GM13977 (cell line): ENCODE measurements at regions not wholly inside any gene's neighbourhood (a gene's known extent, or its start where the extent isn't known, plus 50 kb on each side); places are given as distances from the start of the nearest gene placed in this dataset.

Source experiments
- DNase-seq: peaks from one replicate; pipeline ENCODE4 v3.0.0; 2012; ENCODE audit warnings: low spot score
- CTCF ChIP-seq: IDR thresholded peaks from 2 replicates; pipeline ENCODE4 v1.5.1; 2012; ENCODE audit warnings: mild to moderate bottlenecking, control low read depth; ENCODE audit not compliant: insufficient read depth; ENCODE audit errors: extremely low read depth, missing control alignments
- in situ Hi-C: fragments of 300-500 bp; cut with MboI; formaldehyde crosslinking; loops from one replicate; pipeline ENCODE4 v1.12.0; 2022; ENCODE audit warnings: low sequenced_read_pairs, low pct_unique_long_range_greater_than_20kb, mixed read lengths, inconsistent platforms; ENCODE audit not compliant: unreplicated experiment

- DNase-seq = no peak
- no peak for TF ChIP-seq CTCF
- in situ Hi-C loops = no loop called here
Measured at GRCh38 chr2:164110515-164110914, 374.7 kb upstream of the FIGN start.

- no peak for DNase-seq
- in situ Hi-C loops = no loop called here
- TF ChIP-seq CTCF = no peak
Measured at GRCh38 chr2:164109006-164109405, 373.2 kb upstream of the FIGN start.

GRCh38 chr2:164103271-164103670 lies 367.5 kb upstream of the FIGN start:
- in situ Hi-C loops = no loop called here
- TF ChIP-seq CTCF = no peak
- no peak for DNase-seq

- in situ Hi-C loops = no loop called here
- TF ChIP-seq CTCF = no peak
- DNase-seq = no peak
Measured at GRCh38 chr2:164102366-164102765, 366.6 kb upstream of the FIGN start.

- in situ Hi-C loops = no loop called here
Measured at GRCh38 chr2:164091673-164092072, 355.9 kb upstream of the FIGN start.

GRCh38 chr2:164090533-164090932 lies 354.7 kb upstream of the FIGN start:
- no peak for TF ChIP-seq CTCF
- in situ Hi-C loops = no loop called here
- DNase-seq = no peak

More at GRCh38 chr2:164091673-164092072, 355.9 kb upstream of the FIGN start:
- DNase-seq = no peak
- no peak for TF ChIP-seq CTCF

GRCh38 chr2:164084066-164084465 lies 348.3 kb upstream of the FIGN start:
- DNase-seq = no peak
- no peak for TF ChIP-seq CTCF
- in situ Hi-C loops = no loop called here
